Common myeloid progenitor, CD34-positive (primary cell): ENCODE measurements at regions not wholly inside any gene's neighbourhood (a gene's known extent, or its start where the extent isn't known, plus 50 kb on each side); places are given as distances from the start of the nearest gene placed in this dataset.

Experiments
- CTCF ChIA-PET: fragments of 350-600 bp; sonication (Branson Sonifier 250); formaldehyde crosslinking; loops from one replicate; lab custom pipeline; 2021; ENCODE audit warnings: antibody characterized with exemption; lab: Charles Lee
- POLR2A ChIA-PET: fragments of 350-600 bp; sonication (Branson Sonifier 250); formaldehyde crosslinking; loops from one replicate; lab custom pipeline; 2021; ENCODE audit warnings: antibody characterized with exemption; lab: Charles Lee
- DNase-seq, 3 donors: peaks; one replicate each; pipeline versions ENCODE4 v3.0.0 to v3.0.0-alpha.2; 2013
- H3K27ac ChIP-seq, 2 experiments: 1 replicate in 1 of 2; 2 replicates in 1 of 2; pipeline ENCODE4 v1.7.0; 2013; ENCODE audit warnings: inconsistent platforms in 2 of 2, low read length in 2 of 2, mild to moderate bottlenecking in 2 of 2, low read depth in 1 of 2, moderate library complexity in 1 of 2; ENCODE audit not compliant: severe bottlenecking in 2 of 2, insufficient read depth in 1 of 2, poor library complexity in 1 of 2
- H3K27me3 ChIP-seq, 5 experiments: replicated peaks in 2 of 5; 1 replicate in 3 of 5; 2 replicates in 2 of 5; pipeline versions ENCODE4 v1.6.1 to v1.7.0; 2013; ENCODE audit warnings: low read length in 4 of 5, mild to moderate bottlenecking in 2 of 5, moderate library complexity in 2 of 5, inconsistent platforms in 1 of 5; ENCODE audit not compliant: insufficient read depth in 5 of 5, control insufficient read depth in 4 of 5
- H3K36me3 ChIP-seq, 4 experiments: 1 replicate in 2 of 4; 2 replicates in 2 of 4; pipeline versions ENCODE4 v1.6.1 to v1.7.0; 2013; ENCODE audit warnings: low read length in 3 of 4, control low read depth in 1 of 4, mild to moderate bottlenecking in 1 of 4; ENCODE audit not compliant: control insufficient read depth in 4 of 4, insufficient read depth in 4 of 4
- H3K4me1 ChIP-seq, 4 experiments: 1 replicate in 3 of 4; 2 replicates in 1 of 4; pipeline versions ENCODE4 v1.6.1 to v1.7.1; 2013; ENCODE audit warnings: low read length in 3 of 4, mild to moderate bottlenecking in 3 of 4, control low read depth in 1 of 4, inconsistent platforms in 1 of 4, moderate library complexity in 1 of 4; ENCODE audit not compliant: control insufficient read depth in 4 of 4, insufficient read depth in 4 of 4; ENCODE audit errors: control extremely low read depth in 1 of 4
- H3K4me3 ChIP-seq, 7 experiments: 1 replicate in 4 of 7; 2 replicates in 3 of 7; pipeline versions ENCODE4 v1.5.1 to v1.7.0; 2013; ENCODE audit warnings: mild to moderate bottlenecking in 7 of 7, low read length in 6 of 7, moderate library complexity in 6 of 7, inconsistent platforms in 2 of 7, low read depth in 2 of 7, control low read depth in 1 of 7; ENCODE audit not compliant: insufficient read depth in 4 of 7, control insufficient read depth in 1 of 7; ENCODE audit errors: extremely low read depth in 1 of 7
- H3K9me3 ChIP-seq, 5 experiments: 1 replicate in 4 of 5; 2 replicates in 1 of 5; pipeline versions ENCODE4 v1.6.1 to v1.7.1; 2013; ENCODE audit warnings: low read length in 4 of 5, mild to moderate bottlenecking in 2 of 5, inconsistent platforms in 1 of 5, low read depth in 1 of 5, moderate library complexity in 1 of 5; ENCODE audit not compliant: control insufficient read depth in 4 of 5, insufficient read depth in 2 of 5; ENCODE audit errors: control extremely low read depth in 1 of 5
- WGBS: methylation state at CpG from one replicate; pipeline ENCODE4 v1.1.5; 2013; ENCODE audit not compliant: insufficient coverage; 5-methylcytosine and 5-hydroxymethylcytosine counted together

- 88% methylated on average over 2 of the region's 2 CpGs for WGBS
- no peak overlapping the region for H3K4me3 ChIP-seq
Measured at GRCh38 chr11:38219636-38220035, 1621.6 kb upstream of the RAG2 start.

GRCh38 chr11:38208951-38209350, 1610.9 kb upstream of the RAG2 start:
- H3K4me3 ChIP-seq: no peak overlapping the region
- DNase-seq: no peak
- POLR2A ChIA-PET: no interaction called here
- H3K4me1 ChIP-seq: no peaks in the 10 kb centered on the region
- 100% methylated on average over 1 of the region's 2 CpGs for WGBS
- no peaks in the 10 kb centered on the region for H3K27me3 ChIP-seq
- CTCF ChIA-PET: no interaction called here
- no peak overlapping the region for H3K27ac ChIP-seq
- no peaks in the 10 kb centered on the region for H3K9me3 ChIP-seq
- H3K36me3 ChIP-seq: no peaks in the 10 kb centered on the region

More at GRCh38 chr11:38219636-38220035, 1621.6 kb upstream of the RAG2 start:
- DNase-seq: no peak
- H3K9me3 ChIP-seq: peaks cover 0 to 13% (median 6%) of the 10 kb centered on the region in 5 experiments
- no peaks in the 10 kb centered on the region for H3K27me3 ChIP-seq
- H3K36me3 ChIP-seq: no peaks in the 10 kb centered on the region
- H3K27ac ChIP-seq: no peak overlapping the region
- H3K4me1 ChIP-seq: no peaks in the 10 kb centered on the region
- ChIA-PET POLR2A (no interaction called here), CTCF (no interaction called here)

- Histone ChIP-seq H3K27ac (no peak overlapping the region), H3K4me3 (no peak overlapping the region), H3K27me3 (no peaks in the 10 kb centered on the region), H3K9me3 (no peaks in the 10 kb centered on the region), H3K36me3 (no peaks in the 10 kb centered on the region), H3K4me1 (no peaks in the 10 kb centered on the region)
- no peak for DNase-seq
- POLR2A ChIA-PET: interaction anchor here (0.6 kb wide), 2 partner anchors 33 to 738 kb away, joined by 4 read pairs; no protein-coding TSS in a partner anchor
- CTCF ChIA-PET: no interaction called here
- no CpG with 5 or more reads among the region's 2 CpGs for WGBS
Measured at GRCh38 chr11:38206663-38207062, 1608.6 kb upstream of the RAG2 start.

- Histone ChIP-seq H3K27me3 (no peaks in the 10 kb centered on the region), H3K4me1 (no peaks in the 10 kb centered on the region), H3K4me3 (no peak overlapping the region), H3K9me3 (no peaks in the 10 kb centered on the region), H3K36me3 (no peaks in the 10 kb centered on the region), H3K27ac (no peak overlapping the region)
- POLR2A ChIA-PET: no interaction called here
- CTCF ChIA-PET: no interaction called here
- WGBS: no CpG with 5 or more reads among the region's 1 CpG
- no peak for DNase-seq
Measured at GRCh38 chr11:38191101-38191500, 1593.1 kb upstream of the RAG2 start.

- WGBS: 0% methylated on average over 1 of the region's 1 CpG
- DNase-seq: peak in 1 of 3 donors; percentile 15
Measured at GRCh38 chr11:38182126-38182866, 1584.3 kb upstream of the RAG2 start.

GRCh38 chr11:38176686-38177322, 1578.8 kb upstream of the RAG2 start:
- Histone ChIP-seq H3K4me3 (no peak overlapping the region), H3K36me3 (no peaks in the 10 kb centered on the region), H3K4me1 (no peaks in the 10 kb centered on the region), H3K27me3 (no peaks in the 10 kb centered on the region), H3K27ac (no peak overlapping the region), H3K9me3 (peaks cover 0 to 4% (median 0%) of the 10 kb centered on the region in 5 experiments)
- CTCF ChIA-PET: no interaction called here
- WGBS: 98% methylated on average over 8 of the region's 12 CpGs
- POLR2A ChIA-PET: no interaction called here
- DNase-seq: no peak

More at GRCh38 chr11:38182126-38182866, 1584.3 kb upstream of the RAG2 start:
- ChIA-PET CTCF (no interaction called here), POLR2A (no interaction called here)
- no peaks in the 10 kb centered on the region for H3K36me3 ChIP-seq
- H3K27me3 ChIP-seq: no peaks in the 10 kb centered on the region
- H3K4me1 ChIP-seq: peaks cover 0 to 5% (median 0%) of the 10 kb centered on the region in 4 experiments
- H3K9me3 ChIP-seq: no peaks in the 10 kb centered on the region
- no peak overlapping the region for H3K27ac ChIP-seq
- no peak overlapping the region for H3K4me3 ChIP-seq

- H3K4me1 ChIP-seq: no peaks in the 10 kb centered on the region
- POLR2A ChIA-PET: no interaction called here
- H3K27me3 ChIP-seq: no peaks in the 10 kb centered on the region
- CTCF ChIA-PET: no interaction called here
- no peak overlapping the region for H3K4me3 ChIP-seq
- 88% methylated on average over 7 of the region's 8 CpGs for WGBS
- H3K27ac ChIP-seq: no peak overlapping the region
- H3K36me3 ChIP-seq: no peaks in the 10 kb centered on the region
- H3K9me3 ChIP-seq: peaks cover 0 to 4% (median 0%) of the 10 kb centered on the region in 5 experiments
- no peak for DNase-seq
Measured at GRCh38 chr11:38173676-38174075, 1575.6 kb upstream of the RAG2 start.
